HG03097 (cell line): ENCODE measurements at regions not wholly inside any gene's neighbourhood (a gene's known extent, or its start where the extent isn't known, plus 50 kb on each side); places are given as distances from the start of the nearest gene placed in this dataset.
"Not testable (repeated sequence)": the region's sequence is repeated elsewhere in the genome, so short reads cannot be mapped to it uniquely, and the experiment has no call there.

Experiments
- ATAC-seq: cut with Tn5 transposase; IDR thresholded peaks from one replicate; pipeline ENCODE4 v1.9.1; 2021; ENCODE audit not compliant: unreplicated experiment, low FRiP score

DNA sequence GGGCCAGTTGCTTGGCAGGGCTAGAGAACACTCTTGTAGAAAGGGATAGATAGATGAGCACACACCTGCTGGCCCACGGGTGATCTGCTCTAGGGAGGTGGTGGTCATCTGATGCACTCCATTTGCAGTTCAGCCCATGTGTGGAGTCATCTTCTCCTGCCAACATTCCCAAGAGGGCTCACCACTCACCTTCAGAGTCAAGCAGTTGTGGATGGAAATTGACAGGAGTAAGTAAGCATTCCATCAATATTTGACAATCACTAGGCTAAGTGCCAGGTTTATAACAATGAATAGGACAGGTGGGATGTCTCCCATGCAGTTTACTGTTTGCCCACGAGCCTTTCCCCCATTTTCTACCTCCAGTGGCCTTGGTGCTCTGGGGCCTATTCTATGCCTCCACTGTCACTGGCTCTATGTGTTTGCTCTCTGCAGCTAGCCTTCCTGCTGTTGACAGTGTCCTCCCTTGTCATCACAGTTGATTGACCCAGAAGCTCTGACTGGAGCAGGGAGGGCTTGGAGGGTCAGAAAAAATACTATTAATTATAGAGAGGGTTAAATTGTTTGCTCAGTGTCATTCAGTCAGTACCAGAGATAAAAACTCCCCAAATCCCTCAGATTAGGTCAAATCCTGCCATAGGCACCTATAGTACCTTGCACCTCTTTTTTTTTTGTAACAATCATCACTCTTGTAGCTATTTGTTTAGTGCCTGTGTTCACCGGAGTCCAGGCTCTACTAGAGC, 134.6 kb upstream of the PZP start:
- ATAC-seq = no peak

DNA sequence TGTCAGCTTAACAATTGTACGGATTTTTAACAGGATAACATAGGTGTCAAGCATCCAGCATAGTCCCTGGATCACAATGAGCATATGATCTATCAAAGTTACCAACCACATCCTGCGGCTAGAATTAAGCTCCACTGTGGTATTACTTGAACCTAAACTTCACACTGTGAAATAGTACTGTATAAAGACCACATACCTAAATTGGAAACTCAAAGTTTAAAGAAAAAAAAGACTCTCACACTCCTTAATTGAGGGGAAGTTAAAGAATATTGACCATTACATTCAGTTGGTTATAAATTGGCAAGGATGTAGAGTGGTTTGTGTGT, 133.0 kb upstream of the PZP start:
- no peak for ATAC-seq

DNA sequence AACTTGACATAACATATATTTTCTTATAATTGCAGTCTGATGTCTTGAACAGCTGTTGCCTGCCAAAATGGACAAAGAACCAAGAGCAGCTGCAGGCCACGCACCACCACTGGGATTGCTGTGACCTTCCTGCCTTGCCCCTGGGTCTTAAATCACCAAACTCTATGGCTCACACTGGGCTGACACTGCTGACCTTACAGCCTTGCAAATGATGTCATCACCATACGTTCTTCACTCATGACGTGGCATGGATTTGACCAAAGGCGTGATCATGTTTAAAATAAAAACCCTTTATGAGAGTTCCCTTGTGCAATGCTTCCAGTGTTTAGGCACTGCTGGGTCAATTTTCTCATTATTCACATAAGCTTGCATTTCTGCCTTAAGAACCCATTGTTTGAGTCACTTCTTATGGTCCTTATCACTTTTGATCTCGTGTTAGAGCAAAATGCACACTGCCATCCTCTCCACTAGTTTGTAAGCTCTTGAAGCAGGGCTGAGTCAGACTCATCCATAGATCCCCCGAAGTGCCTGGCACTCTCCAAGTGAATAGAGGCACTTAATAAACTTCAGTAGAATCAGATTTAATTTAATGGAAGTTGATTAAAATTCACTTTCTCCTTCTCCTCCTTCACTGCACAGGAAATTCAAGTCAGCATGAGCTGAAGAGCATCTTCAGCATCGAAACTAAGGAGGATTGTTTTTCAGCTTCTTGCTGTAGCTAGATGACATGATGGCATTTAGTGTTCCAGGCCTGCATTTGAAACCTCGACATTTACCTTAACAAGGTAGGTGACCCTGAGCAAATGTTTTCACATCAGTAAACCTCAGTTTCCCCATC, 132.4 kb upstream of the PZP start:
- no peak for ATAC-seq

DNA sequence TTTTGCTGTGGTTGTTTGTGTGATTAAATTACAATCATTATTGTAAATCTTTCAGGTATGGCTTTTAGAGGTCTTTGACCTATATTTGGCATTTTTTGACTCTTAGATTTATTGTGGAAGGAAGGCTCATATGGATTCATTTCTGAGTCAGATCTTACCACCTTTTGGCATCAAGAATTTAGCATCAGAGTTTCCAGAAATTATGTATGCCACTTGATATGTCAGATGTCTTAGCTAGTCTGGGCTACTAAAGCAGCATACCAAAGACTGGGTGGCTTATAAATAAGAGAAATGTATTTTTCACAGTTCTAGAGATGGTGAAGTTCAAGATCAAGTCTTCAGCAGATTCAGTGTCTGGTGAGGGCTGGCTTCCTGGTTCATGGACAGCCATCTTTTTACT, 129.5 kb upstream of the PZP start:
- no peak for ATAC-seq

DNA sequence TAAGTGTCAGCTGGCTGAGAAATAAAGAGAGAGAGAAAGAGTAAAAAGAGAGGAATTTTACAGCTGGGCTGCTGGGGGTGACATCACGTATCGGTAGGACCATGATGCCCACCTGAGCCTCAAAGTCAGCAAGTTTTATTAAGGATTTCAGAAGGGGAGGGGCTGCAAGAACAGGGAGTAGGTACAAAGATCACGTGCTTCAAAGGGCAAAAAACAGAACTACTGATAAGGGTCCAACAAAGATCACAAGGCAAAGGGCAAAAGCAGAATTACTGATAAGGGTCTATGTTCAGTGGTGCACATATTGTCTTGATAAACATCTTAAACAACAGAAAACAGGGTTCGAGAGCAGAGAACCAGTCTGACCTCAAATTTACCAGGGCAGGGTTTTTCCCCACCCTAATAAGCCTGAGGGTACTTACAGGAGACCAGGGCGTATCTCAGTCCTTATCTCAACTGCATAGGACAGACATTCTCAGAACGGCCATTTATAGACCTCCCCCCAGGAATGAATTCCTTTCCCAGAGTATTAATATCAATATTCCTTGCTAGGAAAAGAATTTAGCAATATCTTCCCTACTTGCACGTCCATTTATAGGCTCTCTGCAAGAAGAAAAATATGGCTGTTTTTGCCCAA, 128.3 kb upstream of the PZP start:
- not testable (repeated sequence) for ATAC-seq

DNA sequence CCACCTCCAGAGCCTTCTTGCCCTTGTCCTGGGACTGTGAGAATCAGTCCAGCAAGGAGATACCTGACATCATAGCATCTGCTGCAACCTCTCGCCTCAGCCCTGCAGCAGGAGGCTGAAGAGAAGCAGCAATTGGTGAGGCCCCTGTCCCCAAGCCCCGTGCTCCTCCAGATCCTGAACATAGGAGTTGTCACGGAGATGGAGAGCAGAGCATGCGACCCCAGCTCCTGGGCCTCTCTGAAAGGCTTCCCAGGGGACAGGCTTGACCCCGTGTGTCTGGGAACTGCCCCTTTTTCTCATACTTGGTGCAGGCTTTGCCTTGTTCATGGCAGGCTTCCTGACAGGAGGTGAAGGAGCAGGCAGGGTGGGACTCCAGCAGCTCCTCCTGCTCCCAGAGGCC, 127.7 kb upstream of the PZP start:
- no peak for ATAC-seq

DNA sequence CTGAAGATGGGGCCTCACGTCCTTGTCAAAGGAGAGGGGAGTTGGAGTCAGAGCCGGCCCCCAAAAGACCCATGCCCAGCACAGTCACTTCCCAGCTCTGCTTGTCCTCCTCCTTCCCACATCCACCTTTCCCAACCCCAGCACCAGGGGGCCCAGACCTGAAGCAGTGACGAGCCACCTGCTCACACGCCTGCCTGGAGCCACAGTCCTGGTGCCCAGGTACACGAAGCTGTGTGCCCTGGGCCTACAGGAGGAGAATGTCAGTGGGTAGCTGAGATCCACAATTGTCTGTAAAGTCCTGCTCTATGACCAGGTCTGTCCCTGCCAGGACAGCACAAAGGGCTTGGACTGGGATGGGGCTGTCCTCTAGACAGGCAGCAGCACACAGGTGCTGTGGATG, 126.8 kb upstream of the PZP start:
- ATAC-seq = no peak

DNA sequence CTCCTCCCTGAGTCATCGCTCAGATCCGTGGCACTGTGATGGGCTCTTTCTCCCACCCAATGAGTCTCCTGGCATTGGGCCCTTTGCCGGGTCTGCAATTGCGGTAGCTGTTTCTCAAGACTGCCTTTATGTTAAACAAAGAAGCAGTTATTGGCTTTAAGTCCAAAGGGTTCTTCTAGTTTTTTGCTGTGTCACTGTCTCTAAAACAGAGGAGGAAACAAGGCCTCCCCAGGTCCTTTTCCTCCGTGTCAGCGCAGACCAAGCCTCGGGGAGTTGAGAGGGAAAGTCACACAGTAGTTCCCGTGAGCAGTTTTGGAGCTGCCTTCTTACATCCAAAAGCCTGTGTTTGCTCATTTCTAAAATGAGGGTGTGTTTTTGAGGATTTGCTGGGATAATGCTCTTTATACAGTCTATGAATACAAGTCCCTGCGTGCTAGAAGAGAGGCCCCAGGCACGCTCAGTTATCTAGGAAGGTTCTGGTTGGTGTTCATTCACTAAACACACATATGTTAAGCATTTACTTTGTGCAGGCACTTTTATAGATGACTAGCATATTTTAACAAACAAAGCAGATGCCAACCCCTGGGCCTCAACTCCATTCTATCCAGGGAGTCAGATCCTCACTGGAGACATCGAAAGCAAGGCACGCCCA, 126.0 kb upstream of the PZP start:
- no peak for ATAC-seq

DNA sequence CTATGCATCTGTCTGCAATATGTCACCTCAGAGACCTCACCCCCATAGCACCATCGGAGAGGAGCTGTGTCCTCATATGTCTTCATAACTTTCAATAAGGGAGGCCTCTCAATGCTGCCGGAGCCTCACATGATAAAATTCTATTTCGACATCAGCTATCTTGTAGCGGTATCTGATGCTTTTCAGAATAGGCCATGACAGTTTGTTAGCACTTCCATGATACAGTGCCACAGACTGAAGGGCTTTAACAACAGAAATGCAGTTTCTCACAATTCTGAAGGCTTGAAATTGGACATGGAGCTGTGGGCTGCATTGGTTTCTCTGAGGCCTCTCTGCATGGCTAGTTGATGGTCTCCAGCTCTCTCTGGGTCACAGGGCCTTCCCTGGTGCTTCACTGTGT, 125.0 kb upstream of the PZP start:
- ATAC-seq = no peak

DNA sequence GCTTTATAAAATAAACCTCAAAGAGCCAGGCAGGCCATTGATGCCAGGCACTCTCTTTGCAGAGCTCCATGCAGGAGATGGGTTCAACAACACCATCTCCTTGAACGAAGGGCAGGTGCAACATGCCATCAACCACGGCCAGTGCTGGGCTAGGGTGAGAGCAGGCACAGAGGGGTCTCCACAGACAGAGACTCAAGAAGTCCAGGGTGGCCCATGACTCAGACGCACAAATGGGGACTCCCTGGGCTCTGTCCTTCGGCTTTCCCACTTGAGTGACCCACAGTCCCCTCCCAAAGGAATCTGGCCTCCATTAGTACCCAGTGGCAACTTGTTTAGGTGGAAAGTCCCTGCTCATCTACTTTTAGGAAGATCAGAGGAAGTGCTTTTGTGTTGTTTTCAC, 124.4 kb upstream of the PZP start:
- ATAC-seq = no peak

DNA sequence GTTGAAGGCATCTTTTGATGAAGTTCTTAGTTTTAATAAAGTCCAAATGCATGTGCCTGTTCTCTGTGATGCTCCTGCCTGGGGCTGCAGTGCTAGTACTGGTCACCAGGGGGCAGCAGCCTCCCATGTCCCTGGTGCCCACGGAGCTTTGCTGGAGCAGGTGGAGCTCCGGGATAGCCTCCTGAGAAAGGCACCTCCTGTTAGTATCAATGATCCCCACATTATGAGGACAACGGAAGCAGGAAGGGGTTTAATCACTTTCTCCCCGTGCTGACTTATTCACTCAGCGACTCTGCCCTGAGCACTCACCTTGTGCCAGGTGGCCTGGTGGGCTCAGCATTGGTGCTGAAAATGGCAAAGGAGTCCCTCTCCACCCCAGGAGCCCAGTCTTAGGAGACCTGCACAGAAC, 123.0 kb upstream of the PZP start:
- no peak for ATAC-seq

DNA sequence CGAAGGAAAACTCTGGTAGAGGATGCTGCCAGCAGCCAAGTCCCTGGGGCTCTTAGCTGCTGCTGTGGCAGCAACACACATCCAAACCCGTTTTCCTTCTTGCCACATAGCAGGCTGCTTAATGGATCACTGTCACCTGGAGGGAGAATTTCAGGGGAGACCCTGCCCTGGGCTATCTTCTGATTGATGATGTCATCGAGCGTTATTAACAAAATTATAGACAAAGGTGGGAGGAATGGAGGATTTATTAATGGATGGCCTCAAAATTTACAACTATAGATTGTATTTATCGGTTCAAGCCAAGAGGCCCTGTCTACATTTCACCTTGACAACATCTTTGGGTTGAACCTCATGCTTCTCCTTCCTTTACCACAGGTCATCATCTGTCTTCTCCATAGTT, 120.8 kb upstream of the PZP start:
- ATAC-seq = no peak

DNA sequence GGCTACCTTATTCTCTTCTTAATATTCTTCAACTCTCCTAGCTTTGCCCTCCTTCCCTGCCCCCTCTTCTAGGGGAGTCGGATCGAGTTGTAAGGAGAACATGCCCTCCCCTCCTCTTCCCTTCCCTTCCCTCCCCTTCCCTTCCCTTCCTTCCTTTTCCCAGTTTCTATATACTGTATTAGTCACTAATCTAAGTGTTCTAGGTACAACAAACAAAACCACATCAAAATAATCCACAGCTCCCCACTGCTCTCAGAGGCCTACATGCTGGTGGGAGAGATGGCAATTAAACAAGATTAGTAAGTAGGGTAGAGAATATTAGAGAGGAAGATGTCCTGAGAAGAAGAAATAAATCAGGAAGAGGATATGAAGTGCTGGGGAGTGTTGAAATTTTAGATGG, 119.9 kb upstream of the PZP start:
- ATAC-seq = no peak

DNA sequence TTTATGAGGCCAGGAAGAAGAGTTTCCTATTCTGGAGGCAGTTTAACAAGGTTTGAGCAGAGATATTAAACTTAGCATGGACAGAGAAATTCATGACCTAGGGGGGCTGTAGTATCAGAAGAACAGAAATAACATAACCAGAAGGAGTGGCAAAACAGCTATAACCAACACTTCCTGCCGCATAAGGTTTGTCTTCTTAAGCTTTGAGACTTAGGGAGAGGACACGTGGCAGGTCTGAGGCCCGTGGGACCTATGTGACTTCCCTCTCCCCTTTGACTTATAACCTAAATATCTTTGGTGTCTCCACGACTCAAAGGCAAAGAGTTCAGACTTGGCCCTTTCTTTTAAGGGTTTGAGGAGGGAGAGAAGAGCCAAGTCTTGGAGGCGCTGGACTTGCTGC, 119.1 kb upstream of the PZP start:
- no peak for ATAC-seq

DNA sequence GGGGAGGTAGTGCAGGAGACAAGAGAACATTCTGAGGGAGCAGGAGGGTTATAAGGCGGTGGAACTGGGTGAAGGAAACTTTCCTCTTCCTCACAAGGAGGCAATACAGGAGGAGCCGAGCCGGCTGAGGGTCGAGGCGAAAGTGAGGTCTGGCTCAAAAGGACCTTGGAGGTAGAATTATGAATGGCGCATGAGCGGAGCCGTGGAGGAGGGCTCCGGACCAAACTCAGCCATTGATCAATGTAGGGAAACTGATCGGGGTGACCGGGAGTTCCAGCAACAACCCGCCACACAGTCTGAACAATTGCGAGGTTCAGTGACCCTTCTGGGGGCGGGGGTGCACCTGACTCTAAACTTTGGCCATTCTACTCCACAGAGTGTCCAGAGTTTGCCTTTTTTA, 118.7 kb upstream of the PZP start:
- not testable (repeated sequence) for ATAC-seq

DNA sequence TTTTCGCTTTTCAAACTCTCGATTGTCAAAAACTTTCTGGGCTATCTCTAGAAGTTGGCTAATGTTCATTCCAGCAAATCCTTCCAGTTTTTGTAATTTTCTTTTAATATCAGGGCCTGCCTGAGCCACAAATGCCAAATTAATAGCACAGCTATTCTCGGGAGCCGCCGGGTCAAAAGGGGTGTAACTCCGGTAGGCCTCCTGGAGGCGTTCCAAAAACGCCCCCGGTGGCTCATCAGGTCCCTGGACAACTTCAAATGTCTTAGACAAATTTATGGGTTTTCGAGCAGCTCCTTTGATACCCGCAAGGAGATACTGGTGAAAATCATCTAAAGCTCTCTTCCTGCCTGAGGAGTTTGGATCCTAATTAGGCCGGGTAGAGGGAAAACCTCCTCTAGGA, 117.9 kb upstream of the PZP start:
- no peak for ATAC-seq

DNA sequence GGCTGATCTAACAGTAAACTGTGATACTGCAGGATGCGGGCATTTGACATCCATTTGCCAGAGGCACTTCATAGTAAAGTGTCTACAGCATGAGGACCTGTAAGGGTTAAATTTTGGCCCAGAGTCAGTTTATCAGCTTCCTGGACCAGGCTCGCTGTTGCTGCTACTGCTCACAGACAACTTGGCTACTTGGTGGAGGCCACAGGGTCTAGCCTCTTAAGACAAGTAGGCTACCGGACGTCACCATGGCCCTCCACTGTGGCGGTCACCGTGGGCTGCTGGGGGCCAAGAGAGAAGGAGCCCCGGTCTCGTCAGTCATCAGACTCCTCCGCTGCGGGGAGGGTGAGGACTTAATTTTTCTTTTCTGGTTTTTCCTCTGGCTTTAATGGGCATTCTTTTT, 117.3 kb upstream of the PZP start:
- ATAC-seq = no peak

DNA sequence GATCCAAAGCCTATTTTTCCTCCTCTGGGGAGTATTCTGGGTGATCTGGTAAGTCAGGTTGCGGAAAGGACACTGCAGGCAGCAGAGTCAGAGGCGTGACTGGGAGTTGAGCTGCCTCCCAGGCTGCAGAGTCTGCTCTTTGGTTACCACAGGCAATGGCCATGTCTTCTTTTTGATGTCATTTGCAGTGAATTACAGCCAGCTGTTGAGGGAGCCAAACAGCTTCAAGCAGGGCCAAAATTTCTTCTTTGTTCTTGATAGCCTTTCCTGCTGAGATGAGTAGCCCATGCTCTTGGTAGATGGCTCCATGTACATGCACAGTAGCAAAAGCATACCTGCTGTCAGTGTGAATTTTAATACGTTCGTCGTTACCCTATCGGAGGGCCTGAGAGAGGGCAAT, 116.6 kb upstream of the PZP start:
- ATAC-seq = no peak

DNA sequence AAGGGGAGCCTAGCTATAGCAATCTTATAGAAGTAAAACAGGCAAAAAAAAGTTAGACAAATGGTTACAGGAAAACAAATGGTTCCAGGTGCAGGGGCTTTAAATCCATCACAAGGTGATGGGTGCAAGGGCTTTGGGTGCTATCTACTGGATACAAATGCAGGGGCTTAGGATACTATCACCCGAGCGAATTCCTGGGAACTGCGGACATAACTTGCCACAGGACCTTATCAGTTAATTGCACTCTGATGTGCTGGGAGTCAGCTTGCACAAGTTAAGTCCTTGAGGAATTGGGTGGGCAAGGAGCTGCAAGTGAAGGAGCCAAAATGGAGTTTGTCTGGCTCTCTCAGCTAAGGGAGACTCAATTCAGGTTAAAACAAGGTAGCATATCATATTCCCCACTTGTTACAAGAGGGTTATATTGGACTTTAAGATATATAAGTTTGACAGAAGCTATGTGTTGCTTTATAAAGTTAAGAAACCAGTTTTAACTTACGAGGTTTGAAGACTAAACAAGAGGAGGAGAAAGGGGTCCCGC, 115.0 kb upstream of the PZP start:
- no peak for ATAC-seq

DNA sequence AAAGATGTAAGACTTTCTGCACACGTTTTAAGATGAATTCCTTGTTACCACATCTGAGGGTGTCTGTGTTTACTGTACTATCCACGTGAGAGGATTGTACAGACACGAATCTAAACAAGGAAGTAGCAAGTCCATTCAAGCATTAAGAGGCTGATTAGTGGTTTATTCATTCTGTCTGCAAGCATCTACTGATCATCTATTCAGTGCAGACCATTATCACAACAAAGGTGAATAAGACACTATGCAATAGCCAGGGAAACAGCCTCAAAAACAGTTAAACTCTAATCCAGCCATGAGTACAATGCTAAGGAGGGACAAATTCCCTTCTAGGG, 111.6 kb upstream of the PZP start:
- ATAC-seq = no peak
